T follicular helper cell (primary cell): ENCODE measurements at regions not wholly inside any gene's neighbourhood (a gene's known extent, or its start where the extent isn't known, plus 50 kb on each side); places are given as distances from the start of the nearest gene placed in this dataset.

Experiments
- DNase-seq: peaks from one replicate; pipeline ENCODE4 v3.0.0-alpha.2; 2020; ENCODE audit warnings: low read depth

DNA sequence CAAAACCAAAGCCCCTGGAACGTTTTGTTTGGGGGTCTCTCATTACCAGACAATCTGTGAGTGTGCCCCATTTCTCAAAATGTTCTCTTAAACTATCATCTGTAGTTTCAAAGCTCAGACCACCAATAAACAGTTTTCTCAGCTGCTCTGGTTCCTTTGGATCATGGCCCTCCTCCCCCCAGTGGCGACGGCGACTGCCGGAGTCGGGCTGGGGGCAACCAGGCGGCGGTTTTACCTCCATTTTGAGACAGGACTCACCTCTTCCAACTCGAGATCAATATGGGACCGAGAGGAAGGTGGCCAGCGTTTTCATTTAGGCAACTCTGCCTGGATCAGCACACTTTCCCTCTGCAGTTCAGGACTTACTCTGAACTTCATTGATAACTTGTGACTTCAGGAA lies 141.5 kb upstream of the ZNF32 start:
- DNase-seq, result no peak

DNA sequence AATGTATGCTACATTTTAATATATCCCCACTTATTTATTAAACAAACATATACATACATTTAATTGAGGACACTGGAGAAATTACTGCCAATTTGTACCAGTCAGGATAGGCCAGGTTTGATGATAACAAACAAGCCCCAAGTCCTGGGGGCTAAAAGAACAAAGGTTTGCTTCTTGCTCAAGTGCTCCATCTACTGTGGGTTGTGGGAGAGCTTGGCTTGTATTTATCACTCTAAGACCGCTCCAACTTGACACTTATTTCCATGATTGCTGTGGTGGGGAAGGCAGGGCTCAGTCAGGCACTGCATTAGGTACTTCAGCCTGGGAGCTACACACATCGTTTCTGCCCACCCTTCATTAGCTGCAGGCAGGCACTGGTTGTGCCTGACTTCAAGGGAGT lies 136.6 kb upstream of the ZNF32 start:
- DNase-seq, result no peak

DNA sequence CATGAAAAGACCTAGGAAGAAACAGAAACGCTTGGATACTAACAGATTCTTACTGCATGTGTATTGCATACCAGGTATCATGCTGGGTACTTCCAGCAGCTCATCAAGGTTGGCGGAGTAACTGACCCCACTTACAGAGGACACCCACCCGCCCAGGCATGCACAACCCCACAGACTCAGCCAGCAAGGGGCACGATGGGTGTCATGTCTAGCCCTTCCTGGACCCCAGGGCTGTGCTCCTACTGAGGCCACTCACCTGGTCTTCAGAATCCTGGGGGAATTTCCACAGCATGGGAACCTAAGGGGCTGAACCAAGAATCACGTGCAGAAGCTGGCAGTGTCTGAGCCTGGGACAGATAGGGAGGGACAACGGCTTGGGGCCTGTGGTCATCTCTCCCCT lies 134.1 kb upstream of the ZNF32 start:
- no peak for DNase-seq

DNA sequence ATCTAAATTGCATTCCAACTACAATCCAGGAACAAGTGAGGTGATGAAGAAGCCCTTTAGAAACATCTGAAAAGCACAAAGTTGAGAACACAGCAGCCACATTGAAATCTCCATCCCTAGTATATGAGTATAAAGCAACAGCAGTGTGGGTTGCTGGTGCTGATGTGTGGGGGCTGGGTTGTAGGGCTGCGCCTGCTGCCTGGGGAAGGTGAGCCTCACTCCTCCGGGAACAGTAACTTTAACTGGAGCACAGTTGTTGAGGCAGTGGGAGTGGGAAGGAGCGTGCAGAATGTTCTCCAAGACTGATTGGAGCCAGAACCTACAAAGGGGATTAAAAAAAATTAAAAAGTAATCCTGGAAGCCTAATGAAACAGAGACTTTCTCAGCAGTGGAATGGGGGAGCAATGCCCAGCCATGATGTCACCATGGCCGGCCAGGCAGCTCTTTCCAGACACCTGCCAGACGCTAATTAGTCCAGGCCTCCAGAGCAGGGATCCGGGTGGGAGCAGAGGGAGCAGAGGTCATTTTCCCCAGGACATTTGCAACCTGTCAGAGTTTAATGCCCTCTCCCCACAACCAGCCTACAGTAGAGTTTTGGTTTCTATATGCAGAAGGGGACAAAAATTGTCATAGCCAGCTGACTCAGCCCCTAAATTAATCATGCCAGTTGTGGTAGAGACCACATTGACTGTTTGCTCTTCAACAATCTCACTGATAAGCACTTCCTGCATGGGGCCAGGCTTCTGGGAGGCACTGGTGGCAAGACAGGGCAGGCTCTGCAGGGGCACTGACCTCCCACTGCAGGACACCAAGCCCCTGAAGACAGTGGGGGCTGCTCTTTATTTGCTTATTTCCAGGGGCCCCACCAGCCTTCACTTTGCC lies 133.0 kb upstream of the ZNF32 start:
- no peak for DNase-seq

DNA sequence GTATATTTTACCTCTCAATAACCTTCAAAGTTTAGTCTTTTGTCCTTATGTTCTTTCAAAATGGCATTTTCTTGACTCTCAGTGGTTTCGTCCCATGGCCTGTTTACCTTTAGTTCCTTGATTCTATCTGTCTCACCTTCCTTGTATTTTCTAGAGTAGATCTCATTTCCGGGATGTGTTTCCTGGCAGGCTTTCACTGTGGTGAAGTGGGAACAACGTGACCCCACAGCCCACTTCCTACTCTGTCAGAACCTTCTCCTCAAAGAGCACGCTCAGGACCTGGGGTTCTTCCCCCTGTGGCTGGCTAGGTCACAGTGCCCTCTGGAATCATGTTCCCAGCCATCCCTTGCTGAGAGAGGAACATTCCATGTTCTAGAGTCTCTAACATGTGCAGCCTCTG lies 129.9 kb upstream of the ZNF32 start:
- no peak for DNase-seq

DNA sequence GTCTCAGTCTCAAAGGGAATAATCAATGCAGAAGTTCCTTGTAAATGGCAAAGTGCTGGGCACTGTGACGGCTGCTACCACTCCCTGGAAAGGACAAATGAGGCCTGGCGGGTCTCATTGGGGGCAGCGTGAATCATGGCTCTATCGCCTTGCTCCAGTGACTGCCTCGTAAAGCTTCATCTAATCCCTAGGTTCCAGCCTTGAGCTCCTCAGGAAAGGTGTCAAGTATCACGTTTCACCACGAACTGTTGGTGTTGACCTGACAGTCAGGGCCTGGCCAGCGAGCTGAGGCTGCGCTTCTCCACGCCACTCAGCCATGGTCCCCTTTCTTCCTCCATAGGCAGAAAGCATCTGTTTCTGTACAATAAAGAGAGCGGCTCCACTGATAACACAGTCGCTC lies 126.7 kb upstream of the ZNF32 start:
- DNase-seq, result no peak

DNA sequence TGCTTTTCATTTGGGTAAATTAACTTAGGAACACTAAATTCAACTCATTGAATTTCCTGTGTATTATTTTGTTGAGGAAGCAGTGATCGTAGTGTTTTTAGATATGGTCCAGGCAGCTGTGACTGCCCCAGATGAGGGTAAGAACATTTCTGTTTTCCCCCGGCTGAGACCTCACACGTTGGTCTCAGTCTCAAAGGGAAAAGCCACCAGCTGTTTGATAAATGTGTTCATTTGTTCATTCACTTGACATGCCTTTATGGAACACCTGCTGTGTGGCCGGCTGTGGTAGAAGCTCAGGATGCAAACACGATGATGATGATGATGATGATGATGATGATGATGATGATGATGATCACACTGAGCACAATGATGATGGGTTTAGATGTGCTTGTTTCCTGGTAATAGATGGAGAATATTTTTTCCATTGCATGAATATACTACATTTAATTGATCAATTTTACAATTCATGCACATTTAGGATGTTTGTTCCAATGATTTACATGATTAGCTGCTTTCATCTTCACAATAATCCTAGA lies 125.6 kb upstream of the ZNF32 start:
- no peak for DNase-seq

DNA sequence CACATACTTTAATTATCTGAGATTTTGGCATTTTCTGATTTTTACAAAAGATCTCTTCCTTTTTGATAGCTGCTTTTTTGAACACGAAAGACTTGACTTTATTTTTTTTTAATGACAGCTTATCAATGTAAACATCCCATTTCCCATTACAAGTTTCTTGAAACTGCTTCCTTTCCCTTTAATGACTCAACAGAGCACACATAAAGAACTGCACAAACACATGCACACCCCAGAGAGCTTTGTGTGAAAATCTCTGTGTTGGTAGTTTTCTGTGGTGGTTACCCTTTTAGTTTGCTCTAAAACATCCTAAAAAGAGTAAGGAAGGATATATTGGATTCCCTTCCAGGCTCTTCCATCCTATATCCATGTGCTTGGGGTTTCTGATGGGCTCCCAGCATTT lies 125.1 kb upstream of the ZNF32 start:
- DNase-seq, result no peak

DNA sequence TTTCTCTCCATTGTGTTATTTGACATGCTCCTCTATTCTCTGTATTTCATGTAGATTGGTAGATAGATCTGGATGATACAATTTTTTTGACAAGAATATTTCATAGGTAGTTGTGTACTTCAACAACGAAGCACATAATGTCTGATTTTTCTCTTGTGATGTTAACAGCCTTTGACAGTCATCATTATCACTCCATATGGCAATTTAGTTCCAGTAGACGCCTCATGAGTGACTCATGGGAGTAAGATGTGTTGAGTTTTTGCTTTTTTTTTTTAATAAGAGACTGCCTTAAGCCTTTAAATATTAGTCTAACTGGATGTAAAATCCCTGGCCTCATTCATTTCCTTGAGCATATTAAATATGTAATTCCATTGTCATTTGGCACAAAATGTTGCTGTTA lies 123.5 kb upstream of the ZNF32 start:
- DNase-seq, result no peak

DNA sequence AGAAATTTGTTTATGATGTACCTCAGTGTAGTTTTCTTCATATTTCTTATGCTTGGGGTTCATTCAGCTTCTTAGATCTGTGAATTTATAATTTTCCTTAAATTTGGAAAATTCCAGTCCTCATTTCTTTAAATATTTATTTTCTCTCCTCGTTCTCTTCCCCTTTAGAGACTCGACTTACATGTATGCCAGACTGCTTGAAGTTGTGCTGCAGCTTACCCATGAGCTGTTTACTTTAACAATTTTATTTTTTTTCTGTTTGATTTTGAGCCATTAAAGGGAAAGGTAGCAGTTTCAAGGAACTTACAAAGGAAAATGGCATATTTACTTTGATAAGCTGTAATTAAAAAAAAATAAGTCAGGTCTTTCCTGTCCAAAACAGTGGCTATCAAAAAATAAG lies 123.0 kb upstream of the ZNF32 start:
- DNase-seq, result no peak

DNA sequence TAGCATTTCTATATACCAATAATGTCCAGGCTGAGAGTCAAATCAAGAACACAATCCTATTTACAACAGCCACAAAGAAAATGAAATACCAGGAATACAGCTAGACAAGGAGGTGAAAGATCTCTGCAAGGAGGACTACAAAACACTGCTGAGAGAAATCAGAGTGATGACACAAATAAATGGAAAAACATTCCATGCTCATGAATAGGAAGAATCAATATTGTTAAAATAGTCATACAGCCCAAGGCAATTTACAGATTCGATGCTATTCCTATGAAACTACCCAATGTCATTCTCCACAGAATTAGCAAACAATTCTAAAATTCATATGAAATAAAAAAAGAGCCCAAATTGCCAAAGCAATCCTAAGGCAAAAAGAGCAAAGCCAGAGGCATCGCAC lies 116.8 kb upstream of the ZNF32 start:
- no peak for DNase-seq

DNA sequence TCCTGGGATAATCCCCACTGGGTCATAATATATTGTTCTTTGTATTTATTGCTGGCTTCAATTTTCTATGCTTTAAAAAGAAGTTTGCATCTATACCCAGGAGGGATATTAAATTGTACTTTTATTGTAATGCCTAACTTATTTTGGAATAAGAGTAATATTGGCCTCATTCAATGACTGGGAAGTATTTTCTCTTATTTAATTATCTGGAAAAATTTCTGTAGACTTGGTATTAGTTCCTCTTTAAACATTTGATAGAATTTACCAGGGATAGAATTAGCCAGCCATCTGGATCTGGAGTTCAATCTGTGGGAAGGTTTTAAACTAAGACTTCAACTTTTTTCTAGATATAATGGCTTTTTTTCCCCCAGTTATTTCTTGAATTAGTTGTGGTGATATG lies 115.2 kb upstream of the ZNF32 start:
- no peak for DNase-seq

DNA sequence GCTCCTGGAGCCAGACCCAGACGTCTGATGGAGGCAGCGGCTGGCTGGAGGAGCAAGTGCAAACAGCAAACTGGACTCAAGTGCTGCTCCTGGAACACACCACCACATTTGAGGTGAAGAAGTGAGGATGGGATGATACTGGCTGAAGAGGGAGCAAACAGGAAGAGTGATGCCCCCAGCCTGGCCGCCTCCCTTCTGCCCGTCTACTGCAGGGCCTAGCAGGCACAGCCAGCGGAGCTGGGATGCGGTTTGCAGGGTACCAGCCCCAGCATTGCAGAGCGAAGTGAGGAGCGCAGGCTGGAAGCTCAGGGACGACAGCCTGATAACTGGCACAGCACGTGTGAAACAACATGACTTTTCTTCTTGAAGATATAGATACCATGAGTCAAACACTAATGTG lies 111.8 kb upstream of the ZNF32 start:
- no peak for DNase-seq

DNA sequence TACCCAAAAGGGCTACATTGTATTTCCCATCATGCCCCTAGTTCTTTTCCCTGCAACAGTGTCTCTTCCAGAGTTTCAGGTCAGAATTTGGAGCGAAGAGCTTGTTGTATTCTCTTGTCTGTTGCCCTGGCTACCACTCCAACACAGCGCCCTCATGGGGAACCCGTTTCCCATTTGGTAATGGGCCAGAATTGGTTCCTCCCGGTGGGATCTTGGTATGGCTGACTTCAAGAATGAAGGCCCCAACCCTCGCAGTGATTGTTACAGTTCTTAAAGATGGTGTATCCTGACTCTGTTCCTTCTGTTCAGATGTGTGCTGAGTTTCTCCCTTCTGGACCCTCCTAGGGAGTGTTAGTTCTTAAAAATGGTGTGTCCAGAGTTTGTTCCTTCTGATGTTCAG lies 110.5 kb upstream of the ZNF32 start:
- no peak for DNase-seq

DNA sequence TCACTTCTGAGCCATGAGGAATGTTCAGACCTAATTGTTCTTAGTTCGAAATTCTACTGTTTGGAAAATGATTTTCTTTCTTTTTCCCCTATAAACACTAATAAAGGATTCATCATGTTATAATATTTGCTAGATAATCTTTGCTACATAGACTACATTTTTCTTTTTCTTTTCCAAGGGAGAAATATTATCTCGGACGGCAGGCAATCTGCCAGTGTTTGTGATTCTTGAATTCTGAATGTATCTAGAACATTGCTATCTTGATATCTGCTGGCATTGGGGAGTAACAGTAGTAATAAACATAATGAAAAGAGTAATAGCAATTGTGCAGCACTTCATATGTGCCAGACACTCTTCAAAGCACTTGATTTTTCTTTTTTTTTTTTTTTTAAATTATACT lies 107.7 kb upstream of the ZNF32 start:
- DNase-seq, result no peak

DNA sequence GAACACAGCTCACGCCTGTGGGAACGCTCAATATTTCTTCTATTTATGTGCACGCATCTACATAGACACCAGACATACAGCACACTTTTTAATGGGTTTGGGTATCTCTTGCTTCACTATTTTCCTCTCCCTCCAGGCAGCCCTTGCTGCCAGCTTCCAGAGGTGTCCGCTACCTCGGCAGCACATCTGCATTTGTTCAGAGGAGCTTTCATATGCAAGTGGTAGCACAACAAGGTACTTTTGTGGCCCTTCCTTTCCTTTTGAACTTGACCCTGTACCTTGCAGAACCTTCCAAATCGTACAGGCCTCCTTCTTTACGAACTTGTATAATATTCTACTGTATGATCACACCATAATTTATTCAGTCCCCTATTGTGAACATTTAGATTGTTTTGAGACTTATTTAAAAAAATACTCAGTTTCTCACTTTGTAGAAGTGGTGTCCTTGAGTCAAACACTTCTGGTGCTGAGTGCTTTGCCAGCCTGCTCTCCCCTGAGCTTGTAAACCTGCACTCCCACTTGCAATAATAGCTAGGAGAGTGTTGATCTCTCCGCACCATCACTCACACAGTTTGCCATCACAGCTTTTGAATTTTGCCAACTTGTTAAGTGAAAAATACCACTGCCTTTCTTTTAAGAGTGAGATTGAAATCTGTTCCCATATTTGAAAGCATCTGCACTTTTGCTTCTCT lies 106.0 kb upstream of the ZNF32 start:
- no peak for DNase-seq

DNA sequence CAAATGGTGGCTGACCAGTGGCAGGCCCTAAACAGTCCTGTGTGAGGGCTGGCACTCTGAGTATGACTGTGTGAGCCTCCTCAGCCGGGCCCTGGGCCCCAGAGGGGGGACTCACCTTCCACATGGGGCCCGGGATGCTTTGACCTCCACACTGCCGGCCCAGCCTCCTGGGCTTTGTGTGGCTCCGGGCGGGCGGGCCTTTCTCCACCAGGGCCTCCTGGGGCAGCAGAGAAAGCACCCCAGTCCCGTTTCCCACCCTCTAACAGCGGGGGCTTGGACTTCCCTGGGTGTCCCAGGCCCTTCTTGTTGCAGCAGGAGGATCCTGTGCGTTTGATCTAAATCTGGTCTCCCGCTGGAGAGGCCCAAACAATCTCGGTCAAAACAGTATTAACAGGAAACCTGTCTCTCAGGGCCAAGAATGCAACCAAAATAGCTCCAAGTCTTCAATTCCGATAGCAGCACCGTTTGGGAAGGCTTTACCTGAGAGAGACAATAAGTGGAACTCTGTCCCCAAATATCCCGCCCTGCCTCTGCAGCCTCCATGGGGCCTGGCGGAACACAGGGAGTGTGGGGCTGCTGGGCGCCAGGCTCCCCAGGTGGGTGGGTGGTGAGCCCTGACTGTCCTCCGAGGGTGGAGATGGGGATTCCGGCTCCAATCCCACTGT lies 104.8 kb upstream of the ZNF32 start:
- DNase-seq, result no peak

DNA sequence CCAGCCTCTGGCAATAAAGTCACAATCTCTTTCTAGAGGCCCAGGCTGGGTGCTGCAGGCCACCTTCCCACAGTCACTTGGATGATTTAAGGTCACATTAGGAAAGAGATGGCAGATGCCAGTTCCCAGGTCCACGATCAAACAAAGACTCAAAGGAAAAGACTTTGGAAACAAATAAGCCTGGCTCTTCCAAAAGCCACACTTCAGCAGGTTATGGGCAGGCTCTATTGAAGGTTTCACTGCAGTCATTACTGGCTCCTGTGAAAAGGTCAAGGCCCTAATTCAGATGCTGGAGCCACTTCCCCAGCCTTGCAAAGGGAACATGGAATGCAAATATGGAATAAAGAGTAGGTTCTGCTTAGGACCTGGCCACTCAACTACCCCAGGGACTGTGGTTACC lies 104.0 kb upstream of the ZNF32 start:
- no peak for DNase-seq

DNA sequence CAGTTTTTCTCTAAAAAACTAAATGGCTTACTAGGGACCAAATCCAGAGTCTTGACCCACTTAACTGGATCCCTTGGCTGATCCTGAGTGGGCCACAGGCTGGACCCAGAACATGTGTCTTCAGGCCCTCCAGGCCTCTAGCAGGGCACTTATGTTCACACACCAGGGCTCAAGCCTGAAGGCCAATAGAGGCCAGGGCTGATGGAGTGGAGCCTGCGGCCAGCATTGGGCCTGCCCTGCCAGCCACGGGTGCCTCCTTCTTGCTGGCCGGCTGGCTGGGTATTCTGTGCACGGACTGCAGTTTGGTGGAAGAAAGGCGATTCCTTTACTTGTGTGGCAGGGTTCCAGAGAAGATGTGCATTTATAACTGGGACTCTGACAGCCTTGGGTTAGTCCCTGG lies 103.0 kb upstream of the ZNF32 start:
- no peak for DNase-seq

DNA sequence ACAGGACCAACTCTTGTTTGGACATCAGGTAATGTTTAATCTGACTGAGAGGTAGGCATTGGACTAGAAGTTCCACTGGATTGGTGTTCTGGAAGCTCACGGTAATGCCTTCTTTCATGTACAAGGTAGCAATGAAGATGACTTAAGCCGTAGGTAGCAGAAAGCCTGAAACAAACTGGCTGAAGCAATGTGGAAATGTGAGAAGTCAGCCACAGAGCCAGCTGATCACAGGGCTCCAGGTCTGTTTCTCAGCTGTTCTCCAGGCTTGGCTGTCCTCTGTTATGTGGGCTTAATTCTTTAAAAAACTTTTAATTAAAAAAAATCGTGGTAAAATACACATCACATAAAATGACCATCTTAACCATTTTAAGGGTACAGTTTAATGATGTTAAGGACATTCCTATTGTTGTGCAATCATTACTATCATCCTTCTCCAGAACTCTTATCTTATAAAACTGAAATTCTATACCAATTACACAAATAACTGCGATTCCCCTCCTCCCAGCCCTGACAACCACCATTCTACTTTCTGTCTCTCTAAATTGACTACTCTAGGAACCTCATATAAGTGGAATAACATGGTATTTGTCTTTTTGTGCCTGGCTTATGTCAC lies 101.4 kb upstream of the ZNF32 start:
- no peak for DNase-seq

DNA sequence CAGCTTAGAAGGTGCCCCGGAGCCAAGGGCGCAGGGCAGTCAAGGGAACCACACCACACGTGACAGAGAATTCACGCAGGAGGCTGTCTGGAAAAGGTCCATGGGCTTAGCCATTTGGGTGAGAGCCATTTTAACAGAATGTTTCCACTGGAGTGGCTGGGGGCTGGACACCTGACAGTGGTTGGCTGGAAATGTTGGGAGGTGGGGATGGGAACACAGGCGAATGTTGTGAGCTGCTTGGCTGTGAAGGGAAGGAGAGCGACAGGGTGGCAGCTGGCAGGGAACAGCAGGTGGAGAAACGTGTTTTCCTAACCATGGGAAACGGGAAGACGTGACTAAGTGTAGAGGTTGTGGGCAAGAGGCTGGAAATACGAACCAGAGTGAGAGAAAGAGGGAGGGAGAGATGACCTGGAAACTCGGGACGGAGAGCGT lies 100.5 kb upstream of the ZNF32 start:
- DNase-seq, result no peak

DNA sequence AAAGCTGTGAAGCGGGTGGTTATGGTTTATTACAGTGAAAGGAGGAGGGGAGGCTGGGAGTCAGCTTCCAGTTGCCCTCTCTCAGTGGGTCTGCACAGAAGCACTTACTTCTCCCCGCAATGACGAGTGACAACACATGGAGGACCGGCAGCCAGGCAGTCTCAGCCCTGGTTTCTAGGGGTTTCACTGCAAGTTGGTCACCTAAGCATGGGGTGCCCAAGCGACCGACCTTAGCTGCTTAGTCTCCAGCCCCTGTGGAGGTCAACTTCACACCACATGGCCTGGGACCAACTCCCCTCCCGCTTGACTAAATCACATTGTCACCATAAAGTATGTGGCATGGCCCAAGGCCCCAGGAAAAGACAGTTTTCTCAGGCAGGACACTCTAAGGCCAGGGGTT lies 99.9 kb upstream of the ZNF32 start:
- no peak for DNase-seq
